Memory B cell (primary cell): ENCODE measurements at regions not wholly inside any gene's neighbourhood (a gene's known extent, or its start where the extent isn't known, plus 50 kb on each side); places are given as distances from the start of the nearest gene placed in this dataset.

ENCODE experiments used
- ATAC-seq: fragments of 150-1000 bp; cut with Tn5 transposase; 2 replicates; pipeline ENCODE4 v1.10.0; 2021; ENCODE audit warnings: low read depth, mild to moderate bottlenecking, moderate library complexity
- DNase-seq, 2 donors: peaks; one replicate each; pipeline ENCODE4 v3.0.0; 2022; ENCODE audit warnings: low spot score in 2 of 2
- H3K27ac Mint-ChIP-seq: one replicate; pipeline ENCODE4 v1.8.0; 2022; ENCODE audit warnings: mild to moderate bottlenecking, moderate library complexity, mixed read lengths
- H3K27me3 Mint-ChIP-seq: one replicate; pipeline ENCODE4 v1.8.0; 2022; ENCODE audit warnings: mixed read lengths
- H3K36me3 Mint-ChIP-seq: one replicate; pipeline ENCODE4 v1.8.0; 2022; ENCODE audit warnings: mild to moderate bottlenecking, mixed read lengths
- H3K4me1 Mint-ChIP-seq: one replicate; pipeline ENCODE4 v1.8.0; 2022; ENCODE audit warnings: mixed read lengths
- H3K4me3 Mint-ChIP-seq: one replicate; pipeline ENCODE4 v1.8.0; 2022; ENCODE audit warnings: mild to moderate bottlenecking, moderate library complexity, mixed read lengths
- H3K9me3 Mint-ChIP-seq: one replicate; pipeline ENCODE4 v1.8.0; 2022; ENCODE audit warnings: mixed read lengths

- no peak for ATAC-seq
- Mint-ChIP-seq H3K4me3 (no peak overlapping the region), H3K36me3 (peaks cover 2% of the 10 kb centered on the region), H3K9me3 (no peaks in the 10 kb centered on the region), H3K27ac (no peak overlapping the region), H3K27me3 (peaks cover 14% of the 10 kb centered on the region), H3K4me1 (no peaks in the 10 kb centered on the region)
- DNase-seq, result no peak
Observed at GRCh38 chr2:12871694-12872315, 155.1 kb downstream of the TRIB2 start.

GRCh38 chr2:12877761-12878160 lies 161.0 kb downstream of the TRIB2 start:
- H3K36me3 Mint-ChIP-seq, result peaks cover 2% of the 10 kb centered on the region
- H3K27me3 Mint-ChIP-seq, result peaks cover 11% of the 10 kb centered on the region
- ATAC-seq (no peak), DNase-seq (no peak)
- H3K4me1 Mint-ChIP-seq, result no peaks in the 10 kb centered on the region
- H3K9me3 Mint-ChIP-seq, result no peaks in the 10 kb centered on the region
- no peak overlapping the region for H3K4me3 Mint-ChIP-seq
- no peak overlapping the region for H3K27ac Mint-ChIP-seq

GRCh38 chr2:12879649-12880048 lies 162.9 kb downstream of the TRIB2 start:
- no peak for ATAC-seq
- no peak for DNase-seq
- Mint-ChIP-seq H3K4me3 (no peak overlapping the region), H3K4me1 (peaks cover 2% of the 10 kb centered on the region), H3K36me3 (no peaks in the 10 kb centered on the region), H3K27ac (no peak overlapping the region), H3K9me3 (no peaks in the 10 kb centered on the region), H3K27me3 (peaks cover 5% of the 10 kb centered on the region)

GRCh38 chr2:12881952-12882351 lies 165.2 kb downstream of the TRIB2 start:
- Mint-ChIP-seq H3K27ac (no peak overlapping the region), H3K4me1 (peaks cover 2% of the 10 kb centered on the region), H3K36me3 (no peaks in the 10 kb centered on the region), H3K4me3 (no peak overlapping the region), H3K9me3 (no peaks in the 10 kb centered on the region), H3K27me3 (peaks cover 6% of the 10 kb centered on the region)
- DNase-seq, result no peak
- no peak for ATAC-seq

GRCh38 chr2:12882393-12882792 lies 165.7 kb downstream of the TRIB2 start:
- Mint-ChIP-seq H3K4me3 (no peak overlapping the region), H3K4me1 (peaks cover 2% of the 10 kb centered on the region), H3K9me3 (no peaks in the 10 kb centered on the region), H3K27me3 (peaks cover 6% of the 10 kb centered on the region), H3K27ac (no peak overlapping the region), H3K36me3 (no peaks in the 10 kb centered on the region)
- DNase-seq, result no peak
- ATAC-seq, result no peak

GRCh38 chr2:12883906-12884305 lies 167.2 kb downstream of the TRIB2 start:
- H3K4me1 Mint-ChIP-seq, result peaks cover 2% of the 10 kb centered on the region

GRCh38 chr2:12884713-12885282 lies 168.1 kb downstream of the TRIB2 start:
- Mint-ChIP-seq H3K4me3 (no peak overlapping the region), H3K27ac (no peak overlapping the region), H3K9me3 (no peaks in the 10 kb centered on the region), H3K27me3 (peaks cover 6% of the 10 kb centered on the region), H3K36me3 (no peaks in the 10 kb centered on the region), H3K4me1 (peaks cover 2% of the 10 kb centered on the region)
- no peak for DNase-seq
- no peak for ATAC-seq

More at GRCh38 chr2:12883906-12884305, 167.2 kb downstream of the TRIB2 start:
- Mint-ChIP-seq H3K36me3 (no peaks in the 10 kb centered on the region), H3K27me3 (peaks cover 6% of the 10 kb centered on the region), H3K4me3 (no peak overlapping the region), H3K27ac (no peak overlapping the region), H3K9me3 (no peaks in the 10 kb centered on the region)
- no peak for DNase-seq
- no peak for ATAC-seq

- no peak overlapping the region for H3K4me3 Mint-ChIP-seq
- DNase-seq (no peak), ATAC-seq (no peak)
- H3K27me3 Mint-ChIP-seq, result peaks cover 4% of the 10 kb centered on the region
- no peaks in the 10 kb centered on the region for H3K4me1 Mint-ChIP-seq
- no peak overlapping the region for H3K27ac Mint-ChIP-seq
- peaks cover 11% of the 10 kb centered on the region for H3K9me3 Mint-ChIP-seq
- peaks cover 6% of the 10 kb centered on the region for H3K36me3 Mint-ChIP-seq
Observed at GRCh38 chr2:12890066-12890465, 173.3 kb downstream of the TRIB2 start.

- peaks cover 14% of the 10 kb centered on the region for H3K9me3 Mint-ChIP-seq
- DNase-seq (no peak), ATAC-seq (no peak)
- H3K4me3 Mint-ChIP-seq, result no peak overlapping the region
- H3K4me1 Mint-ChIP-seq, result no peaks in the 10 kb centered on the region
- peaks cover 9% of the 10 kb centered on the region for H3K36me3 Mint-ChIP-seq
- peaks cover 5% of the 10 kb centered on the region for H3K27me3 Mint-ChIP-seq
- H3K27ac Mint-ChIP-seq, result no peak overlapping the region
Observed at GRCh38 chr2:12890481-12890991, 173.8 kb downstream of the TRIB2 start.

GRCh38 chr2:12895017-12895416 lies 178.3 kb downstream of the TRIB2 start:
- Mint-ChIP-seq H3K36me3 (peaks cover 9% of the 10 kb centered on the region), H3K9me3 (peaks cover 14% of the 10 kb centered on the region), H3K4me3 (no peak overlapping the region), H3K27ac (no peak overlapping the region), H3K4me1 (peaks cover 10% of the 10 kb centered on the region), H3K27me3 (peaks cover 3% of the 10 kb centered on the region)
- DNase-seq (no peak), ATAC-seq (peak; percentile 47)

- no peak for DNase-seq
- no peak for ATAC-seq
- Mint-ChIP-seq H3K36me3 (peaks cover 9% of the 10 kb centered on the region), H3K9me3 (peaks cover 12% of the 10 kb centered on the region), H3K27ac (no peak overlapping the region), H3K4me1 (peaks cover 10% of the 10 kb centered on the region), H3K27me3 (peaks cover 3% of the 10 kb centered on the region), H3K4me3 (no peak overlapping the region)
Observed at GRCh38 chr2:12896318-12896982, 179.7 kb downstream of the TRIB2 start.

GRCh38 chr2:12897181-12897580 lies 180.4 kb downstream of the TRIB2 start:
- ATAC-seq, result peak; percentile 72
- H3K36me3 Mint-ChIP-seq, result peaks cover 6% of the 10 kb centered on the region
- no peak overlapping the region for H3K27ac Mint-ChIP-seq
- peaks cover 10% of the 10 kb centered on the region for H3K4me1 Mint-ChIP-seq
- DNase-seq, result no peak
- peaks cover 3% of the 10 kb centered on the region for H3K27me3 Mint-ChIP-seq
- peaks cover 9% of the 10 kb centered on the region for H3K9me3 Mint-ChIP-seq
- H3K4me3 Mint-ChIP-seq, result no peak overlapping the region

GRCh38 chr2:12903272-12903671 lies 186.5 kb downstream of the TRIB2 start:
- Mint-ChIP-seq H3K4me1 (no peaks in the 10 kb centered on the region), H3K27me3 (peaks cover 2% of the 10 kb centered on the region), H3K27ac (no peak overlapping the region), H3K4me3 (no peak overlapping the region), H3K9me3 (no peaks in the 10 kb centered on the region), H3K36me3 (no peaks in the 10 kb centered on the region)
- DNase-seq (no peak), ATAC-seq (no peak)

- Mint-ChIP-seq H3K27me3 (peaks cover 6% of the 10 kb centered on the region), H3K9me3 (no peaks in the 10 kb centered on the region), H3K36me3 (no peaks in the 10 kb centered on the region), H3K27ac (no peak overlapping the region), H3K4me1 (no peaks in the 10 kb centered on the region), H3K4me3 (no peak overlapping the region)
- ATAC-seq (no peak), DNase-seq (no peak)
Observed at GRCh38 chr2:12910431-12910830, 193.7 kb downstream of the TRIB2 start.
